ENCODE measurements at regions not wholly inside any gene's neighbourhood (a gene's known extent, or its start where the extent isn't known, plus 50 kb on each side); places are given as distances from the start of the nearest gene placed in this dataset.

DNA sequence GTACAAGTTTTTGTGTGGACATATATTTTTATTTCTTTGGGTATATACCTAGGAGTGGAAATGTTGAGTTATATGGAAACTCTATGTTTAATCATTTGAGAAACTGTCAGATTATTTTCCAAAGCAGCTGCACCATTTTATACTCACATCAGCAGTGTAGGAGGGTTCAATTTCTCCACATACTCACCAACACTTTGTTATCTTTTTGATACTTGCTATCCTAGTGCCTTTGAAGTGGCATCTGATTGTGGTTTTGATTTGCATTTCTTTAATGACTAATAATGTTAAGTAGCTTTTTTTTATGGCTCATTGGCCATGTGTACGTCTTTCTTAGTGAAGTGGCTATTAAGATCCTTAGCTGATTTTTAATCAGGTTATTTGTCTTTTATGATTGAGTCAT is 64.7 kb upstream of the SLC8A1 start:
- no peaks in the 10 kb centered on the region for H3K36me3 ChIP-seq
- no peaks in the 10 kb centered on the region for H3K27me3 ChIP-seq
- TF ChIP-seq, protein P1, sequence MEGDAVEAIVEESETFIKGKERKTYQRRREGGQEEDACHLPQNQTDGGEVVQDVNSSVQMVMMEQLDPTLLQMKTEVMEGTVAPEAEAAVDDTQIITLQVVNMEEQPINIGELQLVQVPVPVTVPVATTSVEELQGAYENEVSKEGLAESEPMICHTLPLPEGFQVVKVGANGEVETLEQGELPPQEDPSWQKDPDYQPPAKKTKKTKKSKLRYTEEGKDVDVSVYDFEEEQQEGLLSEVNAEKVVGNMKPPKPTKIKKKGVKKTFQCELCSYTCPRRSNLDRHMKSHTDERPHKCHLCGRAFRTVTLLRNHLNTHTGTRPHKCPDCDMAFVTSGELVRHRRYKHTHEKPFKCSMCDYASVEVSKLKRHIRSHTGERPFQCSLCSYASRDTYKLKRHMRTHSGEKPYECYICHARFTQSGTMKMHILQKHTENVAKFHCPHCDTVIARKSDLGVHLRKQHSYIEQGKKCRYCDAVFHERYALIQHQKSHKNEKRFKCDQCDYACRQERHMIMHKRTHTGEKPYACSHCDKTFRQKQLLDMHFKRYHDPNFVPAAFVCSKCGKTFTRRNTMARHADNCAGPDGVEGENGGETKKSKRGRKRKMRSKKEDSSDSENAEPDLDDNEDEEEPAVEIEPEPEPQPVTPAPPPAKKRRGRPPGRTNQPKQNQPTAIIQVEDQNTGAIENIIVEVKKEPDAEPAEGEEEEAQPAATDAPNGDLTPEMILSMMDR (IDR thresholded peaks at IDR 0.05): no peak
- H3K4me3 ChIP-seq (ENCODE audit: low read depth in 1 of 2, low read length in 1 of 2): no peak overlapping the region
- H3K9me3 ChIP-seq: no peaks in the 10 kb centered on the region
- H3K4me1 ChIP-seq (ENCODE audit: control insufficient read depth in 1 of 2, insufficient read depth in 1 of 2, low read depth in 1 of 2, low read length in 1 of 2): peaks cover 23 to 38% of the 10 kb centered on the region in 2 experiments
- H3K27ac ChIP-seq: no peak overlapping the region

DNA sequence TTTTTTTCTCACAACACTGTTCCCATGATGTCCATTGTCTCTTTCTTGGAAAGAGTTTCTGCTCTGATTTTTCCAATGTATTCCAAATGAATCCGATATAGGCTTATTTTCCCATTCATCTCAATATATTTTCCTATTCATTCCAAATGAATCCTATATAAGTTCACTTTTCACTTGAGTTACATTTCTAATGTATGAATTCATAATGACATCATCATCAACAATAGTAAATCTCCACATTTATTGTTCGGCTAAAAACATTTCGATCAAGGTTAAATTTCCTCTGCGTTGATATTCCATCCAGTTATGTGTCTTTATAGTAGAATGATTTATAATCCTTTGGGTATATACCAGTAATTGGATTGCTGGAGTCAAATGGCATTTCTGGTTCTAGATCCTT is 76.7 kb upstream of the SLC8A1 start:
- TF ChIP-seq, protein P1 (IDR thresholded peaks at IDR 0.05): no peak
- Histone ChIP-seq H3K36me3 (no peaks in the 10 kb centered on the region), H3K4me3 (ENCODE audit: low read depth in 1 of 2, low read length in 1 of 2) (no peak overlapping the region), H3K4me1 (ENCODE audit: control insufficient read depth in 1 of 2, insufficient read depth in 1 of 2, low read depth in 1 of 2, low read length in 1 of 2) (no peaks in the 10 kb centered on the region), H3K27ac (no peak overlapping the region), H3K27me3 (no peaks in the 10 kb centered on the region), H3K9me3 (no peaks in the 10 kb centered on the region)

DNA sequence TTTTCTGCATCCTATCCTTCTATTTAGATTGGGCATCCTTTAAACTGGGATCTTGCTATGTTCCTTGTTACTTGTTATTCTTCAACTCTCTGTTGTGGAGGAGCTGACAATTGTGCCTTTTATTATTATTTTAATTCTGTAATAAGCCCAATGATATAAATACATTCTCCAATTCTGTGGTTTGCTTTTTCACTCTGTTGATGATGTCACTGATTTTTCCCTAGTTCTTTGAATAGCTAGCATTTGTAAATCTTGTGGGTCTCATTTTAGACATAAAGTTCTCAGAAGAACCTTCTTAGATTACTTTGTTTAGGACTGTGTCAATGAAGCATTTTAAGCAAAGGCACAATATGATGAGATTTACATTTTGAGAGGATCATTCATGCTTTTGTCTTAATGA is 79.5 kb upstream of the SLC8A1 start:
- Histone ChIP-seq H3K9me3 (no peaks in the 10 kb centered on the region), H3K27ac (no peak overlapping the region), H3K4me3 (ENCODE audit: low read depth in 1 of 2, low read length in 1 of 2) (no peak overlapping the region), H3K4me1 (ENCODE audit: control insufficient read depth in 1 of 2, insufficient read depth in 1 of 2, low read depth in 1 of 2, low read length in 1 of 2) (no peaks in the 10 kb centered on the region), H3K27me3 (no peaks in the 10 kb centered on the region), H3K36me3 (no peaks in the 10 kb centered on the region)
- TF ChIP-seq, protein P1 (IDR thresholded peaks at IDR 0.05): no peak

DNA sequence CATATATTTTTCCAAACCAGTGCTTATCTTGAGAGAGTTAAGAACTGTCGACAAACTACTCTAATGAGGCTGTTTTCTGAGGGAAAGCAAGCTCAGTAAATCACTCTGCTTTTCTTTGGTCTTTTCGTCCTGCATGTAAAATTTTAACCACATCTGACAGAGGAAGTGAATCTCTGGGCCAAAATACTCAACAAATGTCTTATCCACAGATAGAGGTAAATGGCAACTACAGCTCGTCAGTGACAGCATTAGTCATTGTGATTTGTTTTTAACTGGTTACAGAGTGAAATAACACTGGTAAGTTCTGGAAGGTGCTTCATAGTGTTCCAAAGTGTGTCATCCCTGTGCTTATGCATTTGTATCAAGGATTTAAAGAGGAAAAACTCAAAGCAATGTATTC is 82.6 kb upstream of the SLC8A1 start:
- no peaks in the 10 kb centered on the region for H3K36me3 ChIP-seq
- H3K27ac ChIP-seq: no peak overlapping the region
- no peaks in the 10 kb centered on the region for H3K27me3 ChIP-seq
- no peak overlapping the region for H3K4me3 ChIP-seq (ENCODE audit: low read depth in 1 of 2, low read length in 1 of 2)
- H3K4me1 ChIP-seq (ENCODE audit: control insufficient read depth in 1 of 2, insufficient read depth in 1 of 2, low read depth in 1 of 2, low read length in 1 of 2): no peaks in the 10 kb centered on the region
- TF ChIP-seq, protein P1 (IDR thresholded peaks at IDR 0.05): no peak
- H3K9me3 ChIP-seq: no peaks in the 10 kb centered on the region

DNA sequence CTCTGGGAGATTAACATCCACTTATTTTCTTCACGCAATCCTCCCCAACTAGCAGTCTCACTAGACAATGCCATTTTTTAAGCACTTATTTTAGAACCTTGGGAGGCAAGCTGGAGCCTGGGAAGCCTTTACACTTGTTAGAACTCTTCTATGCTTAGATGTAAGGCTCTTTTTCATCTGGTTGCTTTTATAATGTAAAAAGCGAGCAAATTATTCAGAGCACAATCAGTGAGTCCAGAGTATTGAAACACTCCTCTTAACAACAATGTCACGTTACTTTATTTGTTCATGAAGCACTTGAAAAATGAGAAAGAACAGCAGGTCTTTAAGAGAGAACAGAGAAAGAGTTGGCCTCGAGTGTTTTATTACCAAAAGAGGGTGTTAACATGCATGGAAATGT is 84.1 kb upstream of the SLC8A1 start:
- H3K36me3 ChIP-seq: no peaks in the 10 kb centered on the region
- TF ChIP-seq, protein P1 (IDR thresholded peaks at IDR 0.05): no peak
- no peaks in the 10 kb centered on the region for H3K4me1 ChIP-seq (ENCODE audit: control insufficient read depth in 1 of 2, insufficient read depth in 1 of 2, low read depth in 1 of 2, low read length in 1 of 2)
- H3K27ac ChIP-seq: no peak overlapping the region
- H3K4me3 ChIP-seq (ENCODE audit: low read depth in 1 of 2, low read length in 1 of 2): no peak overlapping the region
- H3K9me3 ChIP-seq: no peaks in the 10 kb centered on the region
- no peaks in the 10 kb centered on the region for H3K27me3 ChIP-seq

DNA sequence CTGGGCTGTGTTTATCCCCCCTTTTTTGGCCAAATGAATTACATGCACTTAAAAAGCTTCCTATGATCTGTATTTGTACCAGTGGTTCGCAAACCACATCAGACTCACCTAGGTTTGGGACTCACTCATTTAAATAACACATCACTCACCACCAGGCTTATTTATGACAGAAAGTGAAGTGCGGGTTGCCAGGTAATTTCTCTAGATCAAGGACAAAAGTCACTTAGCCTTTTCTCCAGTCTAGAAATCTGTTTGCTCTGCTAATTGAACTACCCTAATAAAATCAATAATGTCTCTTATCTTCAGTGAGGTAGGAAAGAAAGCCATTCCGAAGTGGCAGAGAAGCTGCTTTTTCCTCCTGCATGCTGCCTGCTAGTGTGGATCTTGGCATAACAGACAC is 88.1 kb upstream of the SLC8A1 start:
- H3K4me1 ChIP-seq (ENCODE audit: control insufficient read depth in 1 of 2, insufficient read depth in 1 of 2, low read depth in 1 of 2, low read length in 1 of 2): no peaks in the 10 kb centered on the region
- no peaks in the 10 kb centered on the region for H3K9me3 ChIP-seq
- no peaks in the 10 kb centered on the region for H3K36me3 ChIP-seq
- TF ChIP-seq, protein P1 (IDR thresholded peaks at IDR 0.05): no peak
- H3K27me3 ChIP-seq: no peaks in the 10 kb centered on the region
- H3K4me3 ChIP-seq (ENCODE audit: low read depth in 1 of 2, low read length in 1 of 2): no peak overlapping the region
- H3K27ac ChIP-seq: no peak overlapping the region
